PFSK-1 (cell line): ENCODE measurements at regions not wholly inside any gene's neighbourhood (a gene's known extent, or its start where the extent isn't known, plus 50 kb on each side); places are given as distances from the start of the nearest gene placed in this dataset.

Experiments used
- FOXP2 ChIP-seq: optimal IDR thresholded peaks from 2 replicates; pipeline ENCODE3; 2011; ENCODE audit warnings: borderline replicate concordance, control low read depth, inconsistent platforms; ENCODE audit not compliant: insufficient read depth; ENCODE audit errors: extremely low read length, extremely low read depth
- POLR2AphosphoS5 ChIP-seq: IDR thresholded peaks from 2 replicates; pipeline ENCODE4 v1.6.1; 2012; ENCODE audit warnings: low read depth, mild to moderate bottlenecking, control low read depth, low read length, moderate library complexity
- SIN3A ChIP-seq: IDR thresholded peaks from 2 replicates; pipeline ENCODE4 v1.6.1; 2012; ENCODE audit warnings: mild to moderate bottlenecking, low read length, moderate library complexity, borderline replicate concordance; ENCODE audit not compliant: insufficient read depth
- TAF1 ChIP-seq: IDR thresholded peaks from 2 replicates; pipeline ENCODE4 v1.6.1; 2012; ENCODE audit warnings: low read length, control low read depth, borderline replicate concordance; ENCODE audit not compliant: insufficient read depth
- TF ChIP-seq, protein P1 (sequence below), 2 experiments: IDR thresholded peaks; 2 replicates each; pipeline versions ENCODE4 v1.6.1 to v1.8.0; 2011 to 2012; ENCODE audit warnings: low read depth in 2 of 2, low read length in 2 of 2, control low read depth in 1 of 2, inconsistent platforms in 1 of 2, mild to moderate bottlenecking in 1 of 2, moderate library complexity in 1 of 2; ENCODE audit not compliant: insufficient read depth in 1 of 2

DNA sequence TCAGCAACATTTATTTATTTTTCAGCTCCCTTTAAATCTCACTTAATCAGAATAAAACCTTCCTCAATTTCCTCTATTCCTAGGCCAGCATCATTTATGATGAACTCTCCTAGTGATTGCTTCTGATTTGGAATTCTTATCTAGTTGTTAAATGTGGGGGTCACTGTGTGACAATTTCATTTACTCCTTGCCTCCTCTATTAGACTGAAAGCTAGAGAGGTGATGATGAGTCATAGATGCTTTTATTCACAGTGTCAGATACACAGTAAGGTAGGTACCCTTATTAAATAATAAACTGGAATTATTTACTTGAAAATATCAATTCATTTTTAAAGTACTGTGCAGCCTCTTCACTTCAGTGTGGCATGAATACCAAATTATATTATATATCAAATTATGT is 960.6 kb downstream of the MAT2B start:
- TF ChIP-seq FOXP2: no peak
- TF ChIP-seq, protein P1, sequence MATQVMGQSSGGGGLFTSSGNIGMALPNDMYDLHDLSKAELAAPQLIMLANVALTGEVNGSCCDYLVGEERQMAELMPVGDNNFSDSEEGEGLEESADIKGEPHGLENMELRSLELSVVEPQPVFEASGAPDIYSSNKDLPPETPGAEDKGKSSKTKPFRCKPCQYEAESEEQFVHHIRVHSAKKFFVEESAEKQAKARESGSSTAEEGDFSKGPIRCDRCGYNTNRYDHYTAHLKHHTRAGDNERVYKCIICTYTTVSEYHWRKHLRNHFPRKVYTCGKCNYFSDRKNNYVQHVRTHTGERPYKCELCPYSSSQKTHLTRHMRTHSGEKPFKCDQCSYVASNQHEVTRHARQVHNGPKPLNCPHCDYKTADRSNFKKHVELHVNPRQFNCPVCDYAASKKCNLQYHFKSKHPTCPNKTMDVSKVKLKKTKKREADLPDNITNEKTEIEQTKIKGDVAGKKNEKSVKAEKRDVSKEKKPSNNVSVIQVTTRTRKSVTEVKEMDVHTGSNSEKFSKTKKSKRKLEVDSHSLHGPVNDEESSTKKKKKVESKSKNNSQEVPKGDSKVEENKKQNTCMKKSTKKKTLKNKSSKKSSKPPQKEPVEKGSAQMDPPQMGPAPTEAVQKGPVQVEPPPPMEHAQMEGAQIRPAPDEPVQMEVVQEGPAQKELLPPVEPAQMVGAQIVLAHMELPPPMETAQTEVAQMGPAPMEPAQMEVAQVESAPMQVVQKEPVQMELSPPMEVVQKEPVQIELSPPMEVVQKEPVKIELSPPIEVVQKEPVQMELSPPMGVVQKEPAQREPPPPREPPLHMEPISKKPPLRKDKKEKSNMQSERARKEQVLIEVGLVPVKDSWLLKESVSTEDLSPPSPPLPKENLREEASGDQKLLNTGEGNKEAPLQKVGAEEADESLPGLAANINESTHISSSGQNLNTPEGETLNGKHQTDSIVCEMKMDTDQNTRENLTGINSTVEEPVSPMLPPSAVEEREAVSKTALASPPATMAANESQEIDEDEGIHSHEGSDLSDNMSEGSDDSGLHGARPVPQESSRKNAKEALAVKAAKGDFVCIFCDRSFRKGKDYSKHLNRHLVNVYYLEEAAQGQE (IDR thresholded peaks at IDR 0.05; ENCODE audit: insufficient read depth in 1 of 2, low read depth in 2 of 2, low read length in 2 of 2): no peak
- no peak for TF ChIP-seq SIN3A
- no peak for TF ChIP-seq TAF1
- TF ChIP-seq POLR2AphosphoS5: no peak

- no peak for TF ChIP-seq FOXP2
- TF ChIP-seq TAF1: no peak
- TF ChIP-seq, protein P1 (IDR thresholded peaks at IDR 0.05; ENCODE audit: insufficient read depth in 1 of 2, low read depth in 2 of 2, low read length in 2 of 2): no peak
- TF ChIP-seq POLR2AphosphoS5: no peak
- no peak for TF ChIP-seq SIN3A
Measured at GRCh38 chr5:164470312-164470711, 964.9 kb downstream of the MAT2B start.

GRCh38 chr5:164472165-164472564 is 966.7 kb downstream of the MAT2B start:
- TF ChIP-seq SIN3A (no peak), TAF1 (no peak), POLR2AphosphoS5 (no peak), FOXP2 (no peak)
- TF ChIP-seq, protein P1 (IDR thresholded peaks at IDR 0.05; ENCODE audit: insufficient read depth in 1 of 2, low read depth in 2 of 2, low read length in 2 of 2): no peak

DNA sequence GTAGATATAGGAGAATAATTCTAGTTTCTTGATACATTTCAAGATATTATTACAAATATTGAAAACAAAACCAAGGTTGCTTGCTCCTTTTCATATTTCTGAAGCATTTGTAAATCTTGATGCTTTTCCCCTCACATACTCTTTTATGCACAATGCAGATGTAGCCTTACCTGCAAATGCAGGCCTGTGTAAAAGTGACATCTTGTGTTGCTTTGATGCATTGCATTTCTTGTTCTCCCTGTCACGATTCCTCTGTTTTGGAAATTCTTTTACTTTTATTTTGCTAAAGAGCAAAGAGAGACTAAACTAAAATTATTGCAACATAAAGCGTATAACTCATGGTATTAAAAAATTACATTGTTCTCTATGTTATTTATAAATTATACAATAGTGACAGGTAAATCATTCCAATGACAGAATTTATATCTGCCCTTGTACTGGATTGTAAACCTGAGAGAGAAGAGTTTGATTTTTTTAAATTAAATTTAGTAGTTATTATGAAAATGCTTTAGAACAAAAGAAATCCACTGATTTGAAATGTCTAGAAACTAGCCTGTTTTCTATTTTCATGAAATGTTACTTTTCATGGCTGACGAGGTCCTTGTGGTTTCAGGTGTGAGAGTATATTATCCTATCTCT is 970.0 kb downstream of the MAT2B start:
- no peak for TF ChIP-seq POLR2AphosphoS5
- TF ChIP-seq, protein P1 (IDR thresholded peaks at IDR 0.05; ENCODE audit: insufficient read depth in 1 of 2, low read depth in 2 of 2, low read length in 2 of 2): no peak
- TF ChIP-seq TAF1: no peak
- TF ChIP-seq FOXP2: no peak
- no peak for TF ChIP-seq SIN3A

GRCh38 chr5:164481270-164481669 is 975.9 kb downstream of the MAT2B start:
- TF ChIP-seq TAF1 (no peak), FOXP2 (no peak), SIN3A (no peak), POLR2AphosphoS5 (no peak)
- TF ChIP-seq, protein P1 (IDR thresholded peaks at IDR 0.05; ENCODE audit: insufficient read depth in 1 of 2, low read depth in 2 of 2, low read length in 2 of 2): no peak
